Lung microvascular endothelial cell (primary cell): ENCODE measurements at regions not wholly inside any gene's neighbourhood (a gene's known extent, or its start where the extent isn't known, plus 50 kb on each side); places are given as distances from the start of the nearest gene placed in this dataset.
"Not testable (repeated sequence)": the region's sequence is repeated elsewhere in the genome, so short reads cannot be mapped to it uniquely, and the experiment has no call there.

Experiments used
- DNase-seq, 2 donors: peaks; one replicate each; pipeline versions ENCODE4 v3.0.0 to v3.0.0-alpha.2; 2010; ENCODE audit warnings: low read depth in 2 of 2

- no peak for DNase-seq
These were observed 979.5 kb downstream of the MAT2B start for GRCh38 chr5:164484948-164485347.

- no peak for DNase-seq
These were observed 982.5 kb downstream of the MAT2B start for GRCh38 chr5:164487939-164488338.

GRCh38 chr5:164497311-164498064, 992.1 kb downstream of the MAT2B start:
- no peak for DNase-seq

- DNase-seq = no peak
These were observed 993.0 kb downstream of the MAT2B start for GRCh38 chr5:164498438-164498837.

- DNase-seq = no peak
These were observed 995.4 kb downstream of the MAT2B start for GRCh38 chr5:164500856-164501255.

GRCh38 chr5:164501344-164501743, 995.9 kb downstream of the MAT2B start:
- no peak for DNase-seq

GRCh38 chr5:164504141-164504772, 998.8 kb downstream of the MAT2B start:
- peak; percentile 75 to 79 for DNase-seq

- no peak for DNase-seq
These were observed 1000.4 kb downstream of the MAT2B start for GRCh38 chr5:164505791-164506190.

GRCh38 chr5:164518067-164518740, 1012.8 kb downstream of the MAT2B start:
- no peak for DNase-seq

- DNase-seq = no peak
These were observed 1013.3 kb downstream of the MAT2B start for GRCh38 chr5:164518741-164519080.

GRCh38 chr5:164532235-164532900, 1026.9 kb downstream of the MAT2B start:
- DNase-seq = no peak

GRCh38 chr5:164533426-164533825, 1028.0 kb downstream of the MAT2B start:
- not testable (repeated sequence) for DNase-seq

GRCh38 chr5:164540174-164540573, 1034.8 kb downstream of the MAT2B start:
- no peak for DNase-seq

GRCh38 chr5:164545507-164545906, 1040.1 kb downstream of the MAT2B start:
- DNase-seq = no peak

GRCh38 chr5:164553851-164554250, 1048.4 kb downstream of the MAT2B start:
- no peak for DNase-seq

GRCh38 chr5:164555809-164556208, 1050.4 kb downstream of the MAT2B start:
- no peak for DNase-seq

- no peak for DNase-seq
These were observed 1054.8 kb downstream of the MAT2B start for GRCh38 chr5:164560216-164560615.

GRCh38 chr5:164561933-164562872, 1056.8 kb downstream of the MAT2B start:
- no peak for DNase-seq

- DNase-seq = no peak
These were observed 1058.0 kb downstream of the MAT2B start for GRCh38 chr5:164563370-164563769.

GRCh38 chr5:164573397-164573796, 1068.0 kb downstream of the MAT2B start:
- no peak for DNase-seq

- DNase-seq = no peak
These were observed 1071.8 kb downstream of the MAT2B start for GRCh38 chr5:164577201-164577600.
